SHP77 treated with DMSO at 0.1 percent for 48 hours (cell line): ENCODE measurements at regions not wholly inside any gene's neighbourhood (a gene's known extent, or its start where the extent isn't known, plus 50 kb on each side); places are given as distances from the start of the nearest gene placed in this dataset.

ENCODE experiments used
- DNase-seq: peaks from one replicate; lab custom pipeline; 2025; lab: John Stamatoyannopoulos, UW

DNA sequence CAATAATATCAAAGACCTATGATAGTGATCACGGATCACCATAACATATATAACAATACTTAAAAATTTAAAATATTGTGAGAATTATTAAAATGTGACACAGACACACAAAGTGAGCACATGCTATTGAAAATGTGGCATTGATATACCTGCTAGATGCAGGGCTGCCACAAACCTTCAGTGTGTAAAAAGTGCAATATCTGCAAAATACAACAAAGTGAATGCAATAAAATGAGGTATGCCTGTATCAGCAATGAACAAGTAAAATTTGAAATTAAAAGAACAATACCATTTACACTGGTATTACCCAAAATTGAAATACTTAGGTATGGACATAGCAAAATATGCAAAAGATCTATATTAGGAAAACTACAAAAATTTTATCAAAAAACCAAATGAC lies 1217.8 kb upstream of the PCDH20 start:
- DNase-seq, result no peak

DNA sequence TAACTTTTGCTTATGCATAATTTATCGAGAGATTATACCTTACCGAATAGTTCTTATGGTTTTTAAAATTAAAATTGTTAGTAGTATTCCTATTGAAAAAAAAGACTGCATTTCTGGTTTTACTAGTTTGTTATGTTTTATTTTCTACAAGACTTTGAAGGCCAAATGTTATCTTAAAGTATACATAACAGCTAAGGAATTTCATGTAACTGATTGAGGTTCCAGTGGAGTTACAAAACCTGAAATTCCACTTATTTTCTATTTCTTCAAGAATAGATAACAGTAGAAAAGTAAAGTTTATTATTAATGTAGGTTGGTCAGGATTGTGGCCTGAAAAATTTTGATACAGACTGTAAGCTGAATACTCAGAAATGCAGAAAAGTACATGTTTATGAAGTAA lies 1216.0 kb upstream of the PCDH20 start:
- no peak for DNase-seq

DNA sequence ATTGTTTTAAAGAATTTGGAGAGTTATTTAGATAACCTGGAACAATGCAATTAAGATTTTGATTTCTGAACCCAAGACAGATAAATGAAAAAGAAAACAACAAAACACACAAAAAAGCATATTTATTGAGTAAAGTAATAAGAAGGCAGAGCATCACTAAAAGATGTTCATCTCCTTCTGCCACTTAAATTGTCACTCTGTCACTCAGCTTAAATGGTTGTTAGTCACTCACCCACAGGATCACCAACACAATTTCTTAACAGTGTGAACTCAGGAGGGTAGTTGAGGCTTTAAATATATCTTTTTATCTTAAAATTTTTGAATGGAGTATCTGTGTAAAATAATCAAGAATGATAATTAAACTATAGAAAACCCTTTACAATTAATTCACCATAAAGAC lies 1215.5 kb upstream of the PCDH20 start:
- no peak for DNase-seq

DNA sequence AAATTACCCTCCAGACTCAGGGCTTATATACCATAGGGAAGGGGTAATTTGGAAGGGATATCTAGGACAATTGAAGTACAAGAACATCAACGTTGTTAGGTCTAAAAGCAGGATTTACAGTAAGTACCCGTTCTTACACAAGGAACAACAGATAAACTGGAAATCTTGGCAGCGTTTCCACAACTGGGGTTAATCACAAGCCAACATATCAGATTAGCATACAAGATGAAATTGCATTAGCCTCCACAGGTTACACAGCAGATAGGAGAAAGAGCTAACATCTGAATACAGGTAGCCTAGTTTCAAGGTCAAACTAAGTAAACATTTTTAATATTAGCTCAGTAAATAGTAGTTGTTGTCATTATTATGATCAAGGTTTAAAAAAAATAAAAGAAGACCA lies 1214.0 kb upstream of the PCDH20 start:
- DNase-seq, result no peak

DNA sequence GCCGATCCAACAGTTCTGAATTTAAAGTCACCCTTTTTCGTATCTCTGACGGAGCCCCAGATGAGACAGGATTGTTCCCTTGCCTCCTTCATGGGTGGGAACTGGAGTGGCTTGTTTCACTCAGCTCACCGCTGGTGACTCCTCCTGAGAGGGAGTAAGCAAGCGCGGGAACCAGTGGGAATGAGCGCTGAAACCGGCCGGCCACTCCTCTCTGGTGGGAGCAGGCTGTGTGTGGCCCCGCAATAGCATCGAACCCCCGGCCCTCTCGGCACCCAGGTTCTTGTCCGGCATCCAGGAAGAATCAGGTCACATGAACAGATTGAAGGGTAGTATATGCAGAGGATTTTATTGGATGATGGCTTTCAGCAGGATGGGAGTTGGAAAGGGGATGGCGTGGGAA lies 1211.6 kb upstream of the PCDH20 start:
- no peak for DNase-seq

DNA sequence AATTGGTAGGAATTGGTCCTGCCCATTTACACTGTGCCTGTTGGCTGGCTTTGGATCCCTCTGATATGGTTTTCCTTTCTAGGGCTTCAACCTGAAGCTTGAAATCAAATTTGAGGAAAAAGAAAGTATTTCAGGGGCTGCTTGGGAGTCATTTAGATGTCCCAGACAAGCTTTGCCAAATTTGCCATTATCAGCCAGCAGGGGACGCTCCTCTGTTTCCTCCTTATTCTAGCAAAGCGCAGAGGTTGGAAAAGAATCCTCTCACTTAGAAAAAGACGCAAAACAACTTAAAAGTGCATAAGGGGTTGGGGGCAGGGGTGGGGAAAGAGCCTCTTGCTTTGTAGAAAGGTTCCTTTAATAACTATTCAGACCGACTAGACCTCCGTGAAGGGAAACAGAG lies 1211.1 kb upstream of the PCDH20 start:
- no peak for DNase-seq

DNA sequence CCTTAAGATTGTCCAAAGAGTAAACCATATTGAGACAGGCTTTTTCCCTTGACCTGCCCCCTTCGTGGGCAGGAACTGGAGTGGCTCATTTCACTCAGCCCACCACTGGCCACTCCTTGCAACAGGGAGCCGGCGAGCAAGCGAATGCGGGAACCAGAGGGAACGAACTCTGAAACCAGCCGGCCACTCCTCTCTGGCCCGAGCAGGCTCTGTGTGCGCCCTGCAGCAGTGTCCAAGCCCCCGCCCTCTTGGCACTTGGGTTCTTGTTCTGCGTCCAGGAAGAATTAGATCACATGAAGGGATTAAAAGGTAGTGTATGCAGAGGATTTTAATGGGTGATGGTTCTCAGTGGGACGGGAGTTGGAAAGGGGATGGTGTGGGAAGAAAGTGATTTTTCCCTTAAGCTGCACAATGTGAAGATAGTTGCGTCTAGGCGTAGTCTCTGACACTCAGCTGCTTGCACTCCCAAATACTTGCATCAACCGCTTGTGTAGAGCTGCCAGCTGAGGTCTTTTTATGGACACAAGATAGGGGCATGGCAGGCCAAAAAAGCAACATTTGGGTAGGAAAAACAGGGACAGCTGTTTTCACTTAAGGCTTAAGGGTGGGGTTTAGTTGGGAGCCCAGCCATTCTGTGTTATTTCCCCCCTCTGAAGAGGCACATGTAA lies 1209.7 kb upstream of the PCDH20 start:
- DNase-seq, result no peak

DNA sequence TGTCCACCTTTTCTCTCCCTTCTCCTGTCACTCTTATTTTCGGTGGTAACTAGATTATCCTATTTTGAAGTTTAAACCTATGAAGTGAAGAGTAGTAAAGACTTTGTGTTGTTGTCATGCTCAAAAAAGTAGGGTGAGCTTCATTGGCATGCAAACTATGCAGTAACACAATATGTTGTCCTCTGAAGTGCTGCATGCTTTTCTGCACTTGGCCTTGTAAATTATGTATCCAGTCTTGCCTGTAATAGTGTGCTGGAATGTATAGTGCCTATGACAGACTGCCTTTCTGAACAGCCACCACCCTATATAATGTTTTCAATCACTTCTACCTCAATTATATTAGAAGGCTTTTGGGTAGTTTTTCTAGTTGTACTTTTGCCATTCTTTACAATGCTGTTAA lies 1198.2 kb upstream of the PCDH20 start:
- DNase-seq, result no peak

DNA sequence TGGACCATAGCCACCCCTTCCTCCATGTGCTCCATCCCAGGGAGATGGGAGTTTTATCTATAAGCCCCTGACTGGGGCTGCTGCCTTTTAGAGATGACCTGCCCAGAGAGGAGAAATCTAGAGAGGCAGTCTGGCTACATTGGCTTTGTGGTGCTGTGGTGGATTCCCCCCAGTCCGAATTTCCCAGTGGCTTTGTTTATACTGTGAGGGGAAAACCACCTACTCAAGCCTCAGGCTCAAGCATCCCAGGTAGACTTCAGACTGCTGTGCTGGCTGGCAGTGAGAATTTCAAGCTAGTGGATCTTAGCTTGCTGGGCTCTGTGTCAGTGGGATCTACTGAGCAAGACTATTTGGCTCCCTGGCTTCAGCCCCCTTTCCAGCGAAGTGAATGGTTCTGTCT lies 1195.7 kb upstream of the PCDH20 start:
- DNase-seq, result no peak

DNA sequence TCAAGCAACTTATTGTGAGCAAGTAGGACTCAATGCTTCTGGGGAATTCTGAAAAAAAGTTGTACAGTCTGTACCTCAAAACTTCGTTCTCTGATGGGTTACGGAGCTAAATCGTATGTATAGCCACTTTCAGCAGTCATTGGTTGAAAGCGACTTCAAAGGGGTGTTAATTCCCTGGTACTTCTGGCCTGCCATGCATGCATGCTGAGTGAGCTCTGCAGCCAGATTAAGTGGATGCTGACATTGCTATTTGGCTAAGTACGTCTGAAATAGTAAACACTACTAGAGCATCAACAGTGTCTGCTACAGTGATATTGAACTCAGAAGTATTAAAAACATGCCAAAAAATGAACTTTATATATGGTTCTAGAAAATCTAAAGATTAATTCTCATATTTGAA lies 1183.1 kb upstream of the PCDH20 start:
- no peak for DNase-seq

DNA sequence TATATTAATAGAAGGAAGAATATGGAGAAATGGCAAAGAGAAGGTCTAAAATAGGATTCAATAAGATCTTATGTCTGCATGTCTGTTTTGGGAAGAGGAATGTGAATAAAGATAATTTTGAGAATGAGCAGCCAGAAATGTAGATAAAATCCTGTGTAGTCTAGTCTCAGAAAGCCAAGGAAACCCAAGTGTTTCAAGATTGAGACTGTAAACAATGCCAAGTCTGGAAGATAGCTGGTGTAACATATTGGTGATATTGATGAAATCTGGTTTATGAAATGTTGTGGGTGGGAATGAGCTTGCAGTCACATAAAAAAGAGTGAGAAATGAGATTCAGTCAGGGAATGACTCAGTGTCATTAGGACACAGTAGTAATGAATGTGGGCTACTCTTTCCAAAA lies 1180.3 kb upstream of the PCDH20 start:
- DNase-seq, result no peak

DNA sequence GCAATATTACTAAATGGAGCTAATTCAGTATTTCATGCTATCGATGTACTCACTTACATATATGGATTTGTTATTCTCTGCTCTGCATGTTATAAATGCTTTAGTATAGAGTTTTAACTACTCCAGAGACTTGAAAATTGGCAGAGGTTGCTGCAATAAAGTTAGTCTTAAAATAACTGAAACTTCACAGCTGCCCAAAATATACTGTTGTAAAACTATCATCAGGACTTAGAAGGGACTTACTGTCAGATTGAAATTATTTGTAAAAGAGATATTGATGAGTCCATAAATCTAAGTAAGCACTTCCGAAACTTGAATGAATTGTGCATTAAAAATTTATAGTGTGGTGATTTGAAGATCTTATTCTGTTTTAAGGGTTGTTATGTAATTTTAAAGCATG lies 1178.2 kb upstream of the PCDH20 start:
- DNase-seq, result no peak

DNA sequence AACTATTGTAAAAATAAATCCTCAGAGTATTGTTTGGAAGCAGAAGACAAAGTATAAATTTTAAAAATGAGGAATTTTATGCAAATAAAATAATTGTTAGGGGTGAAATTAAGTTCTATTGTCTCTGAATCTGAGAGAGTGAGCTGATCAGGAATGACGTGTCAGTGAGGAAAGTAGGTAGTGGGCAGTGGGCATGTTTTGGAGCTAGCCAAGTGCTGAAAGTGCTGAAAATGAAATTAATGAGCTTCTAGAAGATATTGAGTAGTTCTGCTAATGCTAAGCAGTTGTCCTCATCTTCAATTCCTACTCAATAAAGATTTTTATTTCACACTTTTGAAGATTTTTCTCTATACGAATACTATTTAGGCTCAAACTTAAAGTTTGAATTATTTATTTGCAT lies 1167.8 kb upstream of the PCDH20 start:
- no peak for DNase-seq

DNA sequence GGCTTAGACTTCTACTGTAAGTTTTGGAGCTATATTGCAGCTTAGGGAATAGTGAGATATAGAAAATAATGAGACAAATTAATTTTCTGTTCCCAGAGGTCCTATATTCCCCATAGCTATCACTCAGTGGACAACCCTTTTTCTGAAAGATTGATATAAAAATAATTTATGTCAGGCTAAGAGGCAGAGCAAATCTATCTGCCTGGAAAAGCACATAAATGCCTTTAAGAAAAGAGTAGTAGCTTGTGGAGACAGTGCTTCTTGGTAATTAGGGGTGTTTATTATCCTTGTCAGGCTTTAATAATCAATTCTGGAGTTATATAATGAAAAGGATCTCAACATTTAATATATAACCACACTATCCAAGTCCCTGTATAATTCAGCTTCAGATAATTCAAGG lies 1162.8 kb upstream of the PCDH20 start:
- no peak for DNase-seq

DNA sequence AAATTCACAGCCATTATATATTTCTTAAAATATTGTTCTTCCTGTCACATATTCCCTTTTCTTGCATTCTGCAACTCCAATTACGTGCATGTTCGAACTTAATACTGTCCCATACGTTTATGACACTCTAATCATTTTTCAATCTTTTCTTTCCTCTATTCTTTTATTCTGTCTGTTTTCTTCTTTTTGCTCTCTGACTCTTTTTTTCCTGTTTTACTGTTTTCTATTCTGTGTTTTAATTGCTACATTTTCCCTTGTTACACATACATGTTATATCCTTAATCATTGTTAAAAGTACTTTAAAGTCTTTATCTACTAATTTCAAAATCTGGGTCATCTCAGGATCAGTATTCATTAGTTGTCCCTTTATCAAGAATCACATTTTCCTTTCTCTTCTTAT lies 1149.1 kb upstream of the PCDH20 start:
- no peak for DNase-seq

DNA sequence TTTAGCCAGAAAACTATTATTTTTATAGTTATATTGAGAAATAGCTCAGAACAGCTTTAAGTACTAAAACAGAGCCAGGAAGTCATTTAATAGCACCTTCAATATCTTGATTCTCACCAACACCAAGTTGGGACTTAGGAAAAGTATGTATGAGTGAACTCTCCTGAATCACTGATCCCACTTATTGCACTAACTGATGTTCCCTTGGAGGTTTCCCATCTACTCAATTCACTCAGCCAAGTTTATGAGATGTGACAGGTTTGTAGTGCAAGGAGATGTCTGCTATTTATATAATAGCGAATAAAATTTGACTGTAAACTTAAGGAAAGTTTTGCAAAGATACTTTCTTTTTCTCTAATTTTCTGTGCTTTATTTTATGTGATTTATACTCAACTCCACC lies 1147.6 kb upstream of the PCDH20 start:
- DNase-seq, result no peak

DNA sequence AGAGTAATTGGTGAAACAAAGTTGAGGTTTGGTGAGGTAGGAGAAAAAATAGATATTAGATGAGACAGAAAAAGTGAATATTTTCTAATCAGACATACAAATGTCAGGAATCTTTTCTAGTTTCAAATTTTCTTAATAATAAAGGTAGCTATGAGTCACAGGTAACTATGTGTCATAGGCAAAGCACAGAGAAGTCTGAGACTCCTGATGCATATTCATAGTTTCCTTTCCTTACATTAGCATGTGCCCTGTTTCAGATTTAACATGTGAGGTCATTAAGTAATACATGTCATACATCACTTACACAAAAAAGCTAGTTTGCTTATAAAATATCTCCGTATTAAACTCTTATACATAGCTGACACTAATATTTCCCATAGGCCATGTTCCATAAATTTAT lies 1141.3 kb upstream of the PCDH20 start:
- DNase-seq, result no peak

DNA sequence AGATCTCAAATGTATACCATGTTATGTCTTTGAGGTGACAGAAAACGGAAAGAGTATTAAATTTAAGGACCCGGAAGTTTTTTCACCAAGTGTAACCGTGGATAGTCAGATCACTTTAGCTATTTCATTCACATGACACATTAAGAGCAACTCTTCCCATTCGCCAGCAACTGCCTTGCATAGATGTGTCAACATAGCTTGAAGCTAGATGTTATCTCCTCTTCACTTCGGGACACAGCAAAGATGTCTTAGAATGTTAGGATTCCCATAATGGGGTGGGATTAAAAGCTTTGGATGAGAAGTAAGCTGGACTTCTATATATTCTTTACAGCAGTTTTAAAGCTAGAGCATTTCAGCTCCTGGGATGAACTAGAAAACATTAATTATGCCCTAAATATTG lies 1135.9 kb upstream of the PCDH20 start:
- no peak for DNase-seq

DNA sequence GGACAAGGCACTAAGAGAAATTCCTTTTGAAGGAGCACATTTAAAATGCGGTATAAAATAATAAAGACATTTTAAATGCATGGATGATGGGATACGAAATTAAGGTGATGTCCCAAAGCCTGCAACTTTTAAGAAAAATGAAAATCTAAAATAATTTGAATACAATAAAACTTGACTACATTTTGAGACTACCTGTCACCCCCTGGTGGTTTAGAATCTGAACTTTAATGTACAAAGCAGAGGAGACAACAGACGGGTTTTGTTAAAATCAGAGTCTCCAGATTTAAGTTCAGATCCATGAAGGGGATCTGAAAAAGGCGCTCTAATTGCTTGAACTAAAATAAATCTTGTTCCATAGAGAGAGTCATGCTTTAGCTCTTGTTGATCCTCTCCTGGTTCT lies 1129.3 kb upstream of the PCDH20 start:
- no peak for DNase-seq

DNA sequence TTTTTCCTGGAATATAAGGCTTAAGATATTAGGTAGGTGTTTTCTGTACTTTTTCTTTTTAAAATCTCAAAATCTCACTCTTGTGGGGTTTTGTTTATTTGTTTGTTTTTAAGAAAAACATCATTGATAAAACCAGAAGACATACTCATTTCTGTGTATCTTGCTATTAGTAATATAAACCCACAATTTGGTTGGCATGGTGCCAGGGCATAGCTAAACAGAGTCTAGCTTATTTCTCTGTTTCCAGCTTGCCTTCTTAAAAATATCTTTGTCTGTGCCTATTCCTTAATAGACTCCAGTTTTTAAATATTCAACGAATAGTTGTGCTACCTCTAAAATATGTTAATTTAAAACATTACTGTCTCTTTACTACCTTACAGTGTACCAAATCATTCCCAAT lies 1121.9 kb upstream of the PCDH20 start:
- no peak for DNase-seq

DNA sequence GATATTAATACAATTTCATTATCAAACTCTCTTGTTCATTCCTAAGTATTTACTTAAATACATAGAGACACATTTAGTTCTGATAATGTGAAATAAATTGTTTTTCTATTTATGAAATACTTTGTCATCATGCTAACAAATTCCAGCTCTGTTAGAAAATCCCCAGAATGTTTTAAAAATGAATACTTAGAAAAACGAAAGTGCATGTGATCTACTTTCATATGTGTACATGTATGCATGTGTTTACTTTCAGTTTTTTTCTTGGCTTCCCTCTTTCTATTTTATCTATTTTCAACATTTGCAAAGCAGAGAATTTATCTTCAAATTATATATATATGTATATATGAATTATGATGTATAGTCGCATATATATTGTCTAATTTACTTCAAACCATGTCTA lies 1110.0 kb upstream of the PCDH20 start:
- no peak for DNase-seq

DNA sequence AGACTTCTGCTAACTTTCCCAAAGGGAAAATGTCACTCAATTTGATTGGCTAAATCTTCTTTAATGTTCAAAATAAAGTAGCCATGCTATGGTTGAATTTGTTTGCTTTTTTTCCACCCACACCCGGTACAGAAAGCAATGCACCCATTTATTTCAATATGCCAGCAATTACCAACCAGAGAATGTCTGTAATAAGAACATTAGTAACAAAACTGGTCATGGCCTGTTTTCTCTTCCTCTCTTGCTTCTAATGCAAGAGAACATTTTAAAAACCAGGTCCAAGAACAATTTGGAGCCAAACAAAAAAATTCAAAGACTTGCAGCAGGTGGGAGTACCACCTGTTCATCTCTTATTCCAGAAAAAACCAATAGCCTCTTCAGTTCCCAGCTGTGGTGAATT lies 1108.8 kb upstream of the PCDH20 start:
- no peak for DNase-seq

DNA sequence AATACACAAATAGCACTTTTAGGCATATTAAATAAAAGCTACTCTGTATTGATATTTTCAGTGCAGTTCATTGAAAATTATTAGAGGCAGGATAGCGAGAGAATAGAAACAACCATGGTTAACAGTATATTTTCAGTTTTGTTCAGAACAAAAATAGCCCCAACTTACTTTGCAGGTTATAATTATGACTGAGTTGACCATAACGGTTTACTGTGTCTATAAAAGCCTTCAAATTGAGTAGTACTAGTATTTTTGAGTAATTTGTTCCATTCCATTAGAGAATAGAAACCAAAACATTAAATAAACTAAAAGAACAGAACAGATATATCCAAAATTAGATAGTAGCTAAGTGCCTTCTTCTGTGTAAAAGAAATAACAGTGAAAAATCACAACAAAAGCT lies 1108.4 kb upstream of the PCDH20 start:
- DNase-seq, result no peak

DNA sequence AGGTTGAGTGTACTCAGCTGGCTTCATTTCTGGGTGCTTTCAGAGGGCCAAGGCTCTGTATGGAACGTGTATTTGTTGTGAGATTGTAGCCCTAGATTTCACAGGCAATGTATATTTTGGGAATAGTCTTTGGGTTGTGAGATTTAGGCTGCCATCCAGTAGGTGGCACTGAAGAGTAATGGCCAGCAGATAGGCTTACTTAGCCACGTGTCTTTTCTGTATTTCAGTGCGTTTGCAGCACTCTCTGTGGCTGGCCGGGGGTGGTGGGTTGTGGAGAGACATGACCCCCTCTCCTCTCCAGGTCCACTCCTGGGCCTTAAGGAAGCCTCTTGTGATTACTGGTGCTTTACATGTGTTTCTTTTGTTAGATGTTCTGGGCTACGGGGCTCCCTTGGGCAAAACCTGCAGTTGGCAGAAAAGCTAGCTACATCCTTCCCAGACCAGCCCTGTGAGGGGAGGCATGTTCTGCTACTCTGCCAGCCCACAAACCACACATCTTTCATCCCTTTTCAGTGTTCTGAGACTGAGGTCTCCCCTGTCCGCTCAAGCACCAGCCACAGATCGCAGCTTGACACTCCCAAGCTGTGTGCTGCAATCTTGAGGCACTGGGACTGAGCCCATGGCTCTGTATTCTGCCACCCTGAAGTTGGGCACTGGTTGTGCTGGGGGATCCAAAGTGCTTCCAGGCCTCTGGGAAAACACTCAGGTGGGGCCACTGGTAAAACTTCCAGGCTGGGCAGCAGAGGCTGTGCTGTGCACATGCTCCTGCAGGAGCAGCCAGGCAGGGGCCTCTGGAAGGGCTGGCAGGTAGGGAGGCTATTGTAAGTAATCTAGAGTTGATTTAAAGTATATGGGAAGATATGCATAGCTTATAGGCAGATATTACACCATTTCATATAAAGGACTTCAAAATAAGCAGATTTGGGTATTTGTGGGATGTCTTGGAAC lies 1096.8 kb upstream of the PCDH20 start:
- no peak for DNase-seq
